GM19395 (cell line): ENCODE measurements at regions not wholly inside any gene's neighbourhood (a gene's known extent, or its start where the extent isn't known, plus 50 kb on each side); places are given as distances from the start of the nearest gene placed in this dataset.

Experiments
- ATAC-seq: cut with Tn5 transposase; IDR thresholded peaks from one replicate; pipeline ENCODE4 v1.9.1; 2021; ENCODE audit warnings: mild to moderate bottlenecking, moderate library complexity; ENCODE audit not compliant: unreplicated experiment

DNA sequence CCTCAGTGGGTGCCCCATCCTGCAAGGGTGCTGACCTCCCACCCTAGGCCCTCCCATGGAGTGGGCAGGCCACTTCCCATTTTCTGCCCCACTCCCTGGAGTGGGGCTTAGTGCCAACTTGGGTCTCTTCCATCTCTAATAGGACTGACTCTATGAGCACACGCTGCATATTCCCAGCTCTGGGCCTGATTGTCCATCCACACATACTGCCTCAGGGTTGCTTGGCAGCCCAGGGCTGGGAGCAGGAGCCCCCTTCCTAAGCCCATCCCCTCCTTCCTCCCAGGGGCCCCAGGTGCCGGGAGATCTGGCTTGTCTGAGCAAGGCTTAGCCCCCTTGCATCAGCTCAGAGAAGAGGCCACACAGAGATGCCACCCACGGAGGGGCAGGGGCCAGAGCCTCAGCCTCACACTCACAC is 55.1 kb downstream of the PJA1 start:
- no peak for ATAC-seq

DNA sequence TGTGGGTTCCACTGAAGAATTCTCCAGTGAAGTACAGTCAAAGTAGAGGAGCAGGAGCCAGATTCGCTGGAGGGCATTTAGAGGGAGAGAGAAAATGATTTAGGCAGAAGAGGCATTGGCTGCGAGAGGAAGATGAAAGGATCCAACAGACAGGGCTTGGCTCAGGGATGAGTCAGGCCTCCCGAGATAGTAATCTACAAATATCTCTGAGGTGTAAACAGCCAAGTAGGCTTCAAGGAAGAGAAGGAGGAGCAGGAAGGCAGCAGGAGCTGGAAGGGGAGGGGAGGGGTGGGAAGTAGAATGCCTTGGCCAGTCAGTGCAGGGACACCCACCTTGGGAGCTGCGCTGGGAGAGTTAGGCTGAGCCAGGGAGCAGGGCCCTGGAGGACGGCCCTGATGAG is 55.5 kb downstream of the PJA1 start:
- no peak for ATAC-seq

DNA sequence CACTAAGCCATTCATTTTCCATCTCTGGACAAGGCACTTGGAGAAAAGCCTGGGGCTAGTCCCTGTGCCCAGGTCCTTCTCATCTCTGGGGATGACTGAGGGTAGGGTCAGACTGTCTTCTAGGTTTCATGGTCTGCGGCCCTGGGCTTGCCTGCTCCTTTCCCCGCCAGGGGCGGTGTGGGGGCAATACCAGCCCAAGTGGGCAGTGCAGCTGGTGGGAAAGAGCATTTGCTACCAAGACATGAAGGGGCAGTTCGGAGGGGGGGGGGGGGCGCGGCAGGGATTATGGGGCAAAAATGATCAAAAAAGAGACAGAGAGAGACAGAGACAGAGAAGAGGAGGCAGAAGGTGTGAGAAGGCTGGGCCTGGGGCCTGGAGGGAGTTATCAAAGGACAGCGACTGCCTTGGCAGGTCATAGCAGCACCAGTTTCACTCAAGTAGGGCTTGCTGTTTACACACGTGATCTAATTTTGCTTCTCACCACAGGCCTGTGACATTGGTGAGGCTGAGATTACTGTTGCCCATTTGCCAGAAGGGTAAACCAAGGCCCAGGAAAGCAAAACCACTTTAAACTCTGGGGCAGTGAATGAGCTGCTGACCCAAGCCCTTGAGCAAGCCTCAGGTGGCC is 56.1 kb downstream of the PJA1 start:
- ATAC-seq: no peak

GRCh38 chrX:69107747-69108401 is 57.4 kb downstream of the PJA1 start:
- ATAC-seq: no peak

DNA sequence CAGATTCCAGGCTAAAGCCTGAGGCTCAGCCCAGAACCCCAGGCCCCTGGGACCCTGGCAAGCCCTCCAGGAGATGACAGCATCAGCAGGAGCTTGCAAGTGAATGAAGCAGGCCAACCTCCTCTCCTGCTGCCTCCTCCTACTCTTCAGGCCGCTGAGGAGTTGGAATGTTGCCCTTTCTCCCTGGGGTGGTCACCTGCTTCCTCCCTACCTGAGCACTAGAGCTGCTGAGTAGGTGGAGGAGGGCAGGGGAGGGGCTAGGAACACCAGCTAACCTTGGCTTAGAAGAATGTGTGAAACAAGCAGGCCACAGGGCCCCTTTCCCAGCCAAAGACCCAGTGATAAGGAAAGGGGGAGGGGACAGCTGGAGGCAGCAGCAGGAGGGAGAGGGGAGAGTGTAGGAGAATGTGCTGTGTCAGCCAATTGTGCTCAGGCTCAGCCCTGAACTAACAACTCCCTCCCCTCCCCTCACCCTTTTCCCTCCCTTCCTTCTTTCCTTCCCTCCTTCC is 58.0 kb downstream of the PJA1 start:
- no peak for ATAC-seq

- no peak for ATAC-seq
These were observed 60.4 kb downstream of the PJA1 start for GRCh38 chrX:69104756-69105434.

- no peak for ATAC-seq
These were observed 61.7 kb downstream of the PJA1 start for GRCh38 chrX:69103539-69103938.

GRCh38 chrX:69102612-69103194 is 62.5 kb downstream of the PJA1 start:
- ATAC-seq: no peak

- no peak for ATAC-seq
These were observed 63.5 kb downstream of the PJA1 start for GRCh38 chrX:69101683-69102251.

- ATAC-seq: no peak
These were observed 64.8 kb downstream of the PJA1 start for GRCh38 chrX:69100478-69100877.

GRCh38 chrX:69097451-69098236 is 67.6 kb downstream of the PJA1 start:
- ATAC-seq: no peak

- no peak for ATAC-seq
These were observed 68.3 kb downstream of the PJA1 start for GRCh38 chrX:69096963-69097362.

GRCh38 chrX:69094977-69095669 is 70.1 kb downstream of the PJA1 start:
- ATAC-seq: no peak

DNA sequence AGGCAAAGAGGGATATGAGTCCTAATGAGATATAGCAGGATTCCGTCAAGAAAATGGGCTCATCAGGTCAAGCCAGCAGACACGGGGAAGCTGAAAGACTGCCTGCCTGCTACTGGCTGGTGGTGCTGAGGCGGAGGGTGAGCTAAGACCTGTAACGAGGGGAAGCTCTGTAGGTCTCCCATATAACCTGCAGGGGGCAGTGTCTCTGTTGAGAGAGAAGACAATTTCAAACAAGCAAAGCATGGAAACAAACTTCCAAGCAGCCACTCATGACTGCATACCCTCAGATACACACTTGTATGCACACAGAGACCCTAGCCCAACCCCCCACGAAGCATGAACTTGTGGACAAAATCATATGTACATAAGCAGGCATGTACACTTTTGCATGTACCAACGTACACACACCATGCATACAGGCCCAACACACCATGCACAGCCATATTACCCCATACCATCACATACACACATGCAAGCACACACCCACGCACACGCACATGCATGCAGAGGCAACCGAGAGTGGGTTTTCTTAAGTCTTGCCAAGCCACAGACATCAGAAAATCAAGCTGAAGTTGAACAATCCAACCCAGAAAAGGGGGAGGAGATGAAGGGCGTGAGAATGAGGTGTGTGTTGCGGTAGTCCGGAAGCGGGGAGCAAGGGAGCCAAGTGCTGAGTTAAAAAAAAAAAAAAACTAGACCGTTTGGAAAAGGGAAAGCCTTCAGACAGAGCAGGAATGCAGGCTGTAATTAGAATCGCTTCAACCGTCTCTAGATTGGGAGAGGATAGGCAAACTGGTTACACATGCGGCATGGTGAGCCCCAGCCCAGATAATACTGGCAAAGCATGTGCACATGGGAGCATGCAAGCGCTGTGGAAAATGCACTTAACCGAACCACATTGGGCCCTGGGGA is 71.0 kb downstream of the PJA1 start:
- no peak for ATAC-seq

GRCh38 chrX:69090022-69090421 is 75.2 kb downstream of the PJA1 start:
- no peak for ATAC-seq

DNA sequence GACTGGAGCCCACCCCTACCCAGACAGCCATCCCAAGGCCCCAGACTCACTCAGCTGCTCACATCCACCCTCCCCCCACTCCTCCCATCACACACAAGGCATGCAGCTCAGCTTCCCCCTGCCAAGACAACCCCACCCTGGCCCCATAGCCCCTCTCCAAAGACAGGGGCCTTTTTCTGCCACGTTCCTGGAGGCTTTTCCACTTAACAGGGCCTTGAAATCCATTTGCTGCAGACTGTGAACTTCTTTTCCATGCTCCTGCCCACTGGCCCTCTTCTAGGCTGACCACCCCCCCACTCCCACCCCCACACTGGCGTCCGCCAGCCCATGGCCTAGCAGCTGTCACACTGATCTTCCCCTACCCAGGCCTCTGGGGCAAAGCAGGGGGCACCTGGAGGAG is 76.0 kb downstream of the PJA1 start:
- ATAC-seq: no peak

DNA sequence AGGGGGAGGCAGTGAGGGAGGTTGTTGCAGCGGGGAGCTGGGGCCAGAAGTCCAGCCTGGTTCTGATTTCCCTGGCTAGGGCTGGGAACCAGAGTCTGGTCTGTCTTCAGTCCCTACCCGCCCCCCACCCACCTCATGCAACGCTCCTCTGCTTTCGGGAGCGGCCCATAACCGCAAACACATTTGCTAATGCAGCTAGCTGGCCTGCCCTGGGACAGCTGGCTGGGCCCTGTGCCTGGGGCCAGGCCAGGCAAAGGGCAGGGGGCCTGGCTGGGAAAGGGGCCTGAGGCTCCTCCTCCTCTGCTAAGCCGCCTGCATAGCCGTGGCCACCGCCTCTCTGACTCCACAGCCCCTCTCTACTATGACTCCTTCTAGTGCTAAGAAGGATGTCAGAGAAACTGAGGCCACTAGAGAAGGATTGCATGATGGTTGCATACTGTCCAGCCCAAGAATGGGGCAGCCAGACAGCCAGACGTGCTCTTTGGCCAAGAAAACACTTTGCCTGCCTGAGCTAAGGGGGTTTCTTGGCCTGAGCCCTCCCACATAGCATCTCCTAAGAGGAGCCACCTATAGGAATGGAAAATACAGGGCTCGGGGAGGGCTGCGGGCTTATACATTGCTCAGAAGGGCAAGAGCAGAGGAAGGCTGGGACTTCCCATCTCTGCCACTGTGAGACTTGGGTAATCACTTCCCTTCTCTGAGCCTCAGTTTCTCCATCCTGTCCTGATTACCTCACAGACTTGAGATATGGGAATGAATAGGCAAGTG is 76.9 kb downstream of the PJA1 start:
- no peak for ATAC-seq

GRCh38 chrX:69085826-69086225 is 79.4 kb downstream of the PJA1 start:
- no peak for ATAC-seq
